Vagina (tissue), 2 donors: ENCODE measurements at regions not wholly inside any gene's neighbourhood (a gene's known extent, or its start where the extent isn't known, plus 50 kb on each side); places are given as distances from the start of the nearest gene placed in this dataset.

ENCODE experiments used
- POLR2A ChIP-seq, 2 donors: fragments of 450-650 bp; IDR thresholded peaks; one replicate each; pipeline ENCODE4 v1.6.1; 2017; ENCODE audit warnings: antibody characterized with exemption in 2 of 2, mild to moderate bottlenecking in 2 of 2, moderate library complexity in 2 of 2
- POLR2AphosphoS5 ChIP-seq, 2 donors: sonication (generic); formaldehyde crosslinking; IDR thresholded peaks; one replicate each; pipeline ENCODE4 v1.9.0; 2017; ENCODE audit warnings: antibody characterized with exemption in 2 of 2, mild to moderate bottlenecking in 2 of 2, low read depth in 1 of 2; ENCODE audit not compliant: insufficient read depth in 1 of 2

GRCh38 chr2:179352181-179352580 is 87.5 kb upstream of the SESTD1 start:
- no peak for TF ChIP-seq POLR2A (IDR thresholded peaks at IDR 0.05)
- TF ChIP-seq POLR2AphosphoS5 (IDR thresholded peaks at IDR 0.05; ENCODE audit: insufficient read depth in 1 of 2, low read depth in 1 of 2) = no peak
